GM21723 (cell line): ENCODE measurements at regions not wholly inside any gene's neighbourhood (a gene's known extent, or its start where the extent isn't known, plus 50 kb on each side); places are given as distances from the start of the nearest gene placed in this dataset.

Experiments
- ATAC-seq: cut with Tn5 transposase; IDR thresholded peaks from one replicate; pipeline ENCODE4 v1.9.1; 2021; ENCODE audit warnings: mild to moderate bottlenecking, moderate library complexity; ENCODE audit not compliant: unreplicated experiment

DNA sequence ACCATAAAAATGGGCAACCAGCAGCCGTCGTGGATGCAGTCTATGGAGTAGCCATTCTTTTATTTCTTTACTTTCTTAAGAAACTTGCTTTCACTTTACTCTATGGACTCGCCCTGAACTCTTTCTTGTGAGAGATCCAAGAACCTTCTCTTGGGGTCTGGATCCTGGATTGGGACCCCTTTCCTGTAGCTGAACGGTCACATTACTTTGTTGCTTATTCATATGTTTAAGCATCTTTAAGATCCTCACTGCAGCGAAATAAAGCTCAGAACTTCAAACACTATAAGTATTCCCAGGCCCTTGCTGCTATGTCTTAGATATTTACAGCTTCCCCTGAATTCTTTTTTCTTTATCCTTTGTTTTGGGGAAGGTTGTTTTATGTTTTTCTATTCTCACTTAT lies 187.8 kb upstream of the DDI1 start:
- no peak for ATAC-seq

- no peak for ATAC-seq
Measured at GRCh38 chr11:103849366-103849765, 187.1 kb upstream of the DDI1 start.

- ATAC-seq = no peak
Measured at GRCh38 chr11:103850419-103851165, 185.8 kb upstream of the DDI1 start.

GRCh38 chr11:103851166-103851651 lies 185.2 kb upstream of the DDI1 start:
- ATAC-seq = no peak
